CD4-positive, alpha-beta T cell treated with Interleukin-17A for 1 hour (primary cell): ENCODE measurements at regions not wholly inside any gene's neighbourhood (a gene's known extent, or its start where the extent isn't known, plus 50 kb on each side); places are given as distances from the start of the nearest gene placed in this dataset.

Experiments
- DNase-seq: peaks from one replicate; pipeline ENCODE4 v3.0.0-alpha.2; 2020

DNA sequence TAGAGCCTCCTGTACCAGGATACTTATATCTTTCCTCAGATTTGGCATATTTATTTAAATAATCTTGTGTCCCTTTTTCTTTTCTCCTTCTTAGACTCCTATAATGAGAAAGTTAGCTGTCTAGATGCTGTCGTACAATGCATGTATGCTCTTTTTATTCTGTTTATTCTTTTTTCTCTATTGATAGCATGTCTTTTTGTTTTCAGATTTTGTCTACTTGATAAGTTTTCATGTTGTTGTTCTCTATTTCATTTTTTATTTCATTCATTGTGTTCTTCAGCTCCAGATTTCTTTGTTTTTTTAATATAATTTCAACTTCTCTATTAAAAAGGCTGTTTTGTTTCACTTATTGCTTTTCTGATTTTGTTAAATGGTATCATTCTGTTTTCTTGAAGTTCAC, 674.3 kb upstream of the POU3F3 start:
- DNase-seq = no peak

DNA sequence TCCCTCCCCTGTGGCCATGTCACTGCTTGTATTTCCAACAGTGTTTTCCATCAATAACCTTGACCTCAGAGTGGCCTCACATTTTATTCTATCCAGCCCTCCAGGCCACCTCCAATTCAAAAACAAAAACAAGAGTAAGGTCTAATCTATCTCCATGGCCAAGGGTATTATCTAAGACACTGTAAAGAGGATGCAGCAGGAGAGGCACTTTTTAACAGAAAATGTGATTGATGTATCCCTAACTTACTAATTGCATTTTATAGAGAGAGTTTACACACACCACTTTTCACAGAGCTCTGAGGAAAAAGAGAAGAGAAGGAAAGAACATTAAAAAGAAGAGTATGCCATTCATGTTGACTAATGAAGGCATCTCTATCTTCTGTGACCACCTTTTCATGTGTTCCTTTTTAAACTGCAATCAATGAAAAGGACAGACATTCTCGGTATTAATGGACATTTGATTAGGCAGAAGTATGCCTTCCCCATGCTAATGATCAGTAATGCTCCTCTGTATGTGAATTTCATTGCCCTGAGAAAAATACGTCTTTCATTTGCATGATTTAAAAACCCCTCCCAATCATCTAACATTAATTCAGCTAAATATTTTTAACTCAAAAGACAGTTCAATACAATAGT, 653.3 kb upstream of the POU3F3 start:
- no peak for DNase-seq

DNA sequence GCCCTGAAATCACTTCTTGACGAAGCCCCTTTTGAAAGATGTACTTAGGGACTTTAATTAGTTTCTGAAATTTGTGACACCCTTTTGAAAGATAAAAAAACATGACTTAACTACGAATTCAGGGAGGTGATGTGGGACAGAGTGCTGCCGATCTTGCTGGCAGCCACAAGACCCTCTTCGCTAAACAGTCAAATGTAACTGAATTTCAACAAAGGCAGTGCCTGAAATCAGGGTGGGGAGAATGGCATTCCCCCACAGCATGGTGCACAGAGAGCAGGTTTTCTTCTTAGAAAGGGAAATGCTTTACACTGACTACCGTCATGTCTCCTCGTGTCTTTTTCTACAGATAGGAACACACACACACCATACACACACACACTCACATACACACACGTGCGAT, 640.2 kb upstream of the POU3F3 start:
- DNase-seq = no peak

DNA sequence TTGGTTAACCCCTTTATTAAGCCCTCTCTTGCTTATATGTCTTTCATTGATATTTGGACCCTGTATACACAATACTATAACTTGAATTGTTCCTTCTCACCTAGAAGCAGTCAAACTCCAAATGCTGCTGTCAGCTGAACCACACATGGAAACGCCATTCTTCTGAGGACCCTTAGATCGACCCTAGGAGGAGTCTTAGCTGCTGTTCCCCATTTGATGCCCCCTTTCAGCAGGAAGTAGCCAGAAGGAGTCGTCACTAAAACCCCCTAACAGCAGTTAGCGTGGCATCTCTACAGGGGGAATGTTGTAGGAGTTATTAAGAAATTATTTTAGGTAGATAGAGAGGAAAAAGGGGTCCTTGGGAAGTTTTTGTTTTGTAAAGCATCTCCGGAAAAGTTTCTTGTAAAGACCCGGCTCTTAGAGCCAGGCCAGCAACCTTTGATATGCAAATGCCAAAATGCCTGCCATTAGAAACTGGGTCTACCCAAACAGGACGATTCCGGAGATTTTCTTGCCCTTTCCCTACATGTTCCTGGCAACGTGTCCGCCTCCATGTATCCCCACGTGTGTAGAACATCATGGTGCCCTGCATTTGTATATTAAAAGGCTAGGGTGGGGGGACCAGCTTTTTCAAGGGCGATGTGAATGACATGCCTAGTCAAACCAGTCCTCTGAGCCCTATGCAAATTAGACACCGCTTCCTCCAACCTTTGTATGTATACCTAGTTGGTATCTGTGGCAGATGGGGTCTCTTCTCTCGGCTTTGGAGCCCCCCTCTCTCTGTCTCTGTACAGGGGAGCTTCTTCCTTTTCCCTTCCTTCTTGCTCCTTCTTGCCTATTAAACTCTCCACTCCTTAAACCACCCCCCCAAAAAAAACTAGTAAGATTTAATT, 638.4 kb upstream of the POU3F3 start:
- DNase-seq = no peak

DNA sequence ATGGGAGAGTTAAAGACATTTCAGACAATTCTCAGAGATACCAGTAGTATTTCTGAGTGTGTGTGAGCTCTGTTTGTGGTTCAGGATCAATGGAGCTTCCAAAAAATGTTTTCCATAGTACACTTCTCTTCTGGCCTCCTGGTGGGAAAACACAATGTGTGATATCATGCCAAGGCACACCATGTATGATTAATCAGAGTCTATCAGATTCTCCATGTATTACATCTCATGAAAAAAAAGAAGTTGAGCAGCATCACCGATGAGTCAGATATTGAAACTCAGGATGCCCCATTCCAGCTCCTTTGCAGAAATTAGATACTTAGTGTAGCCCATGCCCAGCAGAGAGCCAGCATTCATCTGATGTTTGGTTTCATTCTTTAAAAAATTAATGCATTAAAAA, 620.3 kb upstream of the POU3F3 start:
- no peak for DNase-seq

DNA sequence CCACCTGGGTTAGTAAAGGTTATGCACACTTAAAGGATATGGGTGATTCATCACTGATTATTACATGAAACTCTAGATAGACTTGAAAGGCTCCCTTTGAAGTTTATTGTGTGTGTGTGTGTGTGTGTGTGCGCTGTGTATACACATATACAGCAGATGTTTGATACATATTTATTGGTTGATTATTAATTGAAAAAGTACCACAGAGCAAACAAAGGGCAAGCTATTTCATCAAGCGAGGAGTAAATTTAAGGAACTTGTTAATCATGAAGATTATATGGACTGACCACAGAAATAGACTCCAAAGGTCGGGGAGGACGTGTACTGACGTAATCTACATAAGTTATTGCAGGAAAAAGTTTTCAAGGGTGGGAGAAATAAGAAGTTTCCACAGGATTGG, 617.4 kb upstream of the POU3F3 start:
- DNase-seq = no peak

DNA sequence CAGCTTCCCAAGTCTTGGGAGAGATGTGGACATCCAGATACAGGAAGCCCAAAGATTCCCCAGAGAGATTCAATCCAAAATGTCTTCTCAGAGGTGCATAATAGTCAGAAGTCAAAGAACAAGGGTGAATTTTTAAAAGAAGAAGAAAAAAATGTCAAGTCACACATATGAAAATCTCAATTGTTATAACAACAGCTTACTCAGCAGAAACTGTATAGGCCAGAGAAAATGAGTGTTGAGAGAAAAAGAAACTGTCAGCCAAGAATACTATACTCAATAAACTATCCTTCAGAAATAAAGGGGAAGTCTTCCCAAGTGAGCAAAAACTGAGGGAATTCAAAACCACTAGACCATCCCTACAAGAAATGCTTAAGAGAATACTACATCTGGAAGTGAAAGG, 612.9 kb upstream of the POU3F3 start:
- DNase-seq = no peak

DNA sequence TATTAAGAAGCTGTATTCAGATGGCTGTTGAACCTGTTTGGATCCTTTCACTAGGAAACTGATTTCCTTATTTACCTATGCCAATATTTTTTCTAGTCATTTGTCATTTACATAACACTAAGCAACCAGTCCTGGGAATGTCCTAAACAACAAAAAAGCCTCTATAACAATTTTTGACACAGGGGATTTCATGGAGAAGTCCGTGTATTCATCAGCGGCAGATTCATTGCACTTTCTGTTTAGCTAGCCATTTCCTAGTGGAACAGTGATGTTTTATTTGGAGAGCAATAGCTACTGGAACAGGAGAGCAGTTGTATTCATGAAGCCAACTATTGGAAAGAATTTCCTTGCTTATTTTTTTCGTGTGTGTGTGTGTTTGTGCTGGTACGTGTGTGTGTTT, 604.3 kb upstream of the POU3F3 start:
- no peak for DNase-seq

DNA sequence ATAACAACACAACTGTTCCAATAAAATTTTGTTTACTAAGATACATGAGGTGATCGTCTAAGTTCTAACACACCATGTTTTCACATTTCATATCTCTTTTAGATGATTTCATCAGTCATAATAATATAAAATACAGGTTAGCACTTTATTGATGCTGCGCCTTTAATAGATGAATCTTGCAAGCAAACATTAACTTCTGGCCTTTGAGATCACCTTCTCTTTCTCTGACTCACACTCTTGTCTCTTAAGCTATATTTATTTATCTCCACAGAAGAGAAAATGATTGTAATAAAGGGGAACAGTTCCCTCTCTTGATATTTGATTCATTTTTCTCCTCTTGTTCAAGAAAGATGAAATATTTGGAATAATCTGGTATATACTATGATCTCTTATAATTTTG, 603.3 kb upstream of the POU3F3 start:
- no peak for DNase-seq

DNA sequence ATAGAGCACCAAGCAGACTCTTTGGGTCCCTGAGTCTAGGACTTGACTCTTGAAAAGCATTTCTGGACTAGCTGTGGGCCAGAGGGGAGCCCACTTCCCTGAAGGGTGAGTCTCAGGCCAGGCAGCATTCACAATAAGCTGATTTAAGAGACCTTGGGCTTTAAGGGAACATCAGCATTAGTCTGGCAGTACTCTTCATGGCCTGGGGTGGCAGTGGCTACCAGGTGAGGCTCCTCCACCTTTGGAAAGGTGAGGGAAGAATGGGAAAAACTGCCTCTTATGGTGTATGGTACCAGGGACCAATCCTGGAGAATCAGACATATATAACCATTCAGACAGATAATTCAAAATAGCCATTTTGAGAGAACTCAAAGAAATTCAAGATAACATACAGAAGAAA, 599.9 kb upstream of the POU3F3 start:
- DNase-seq = no peak

DNA sequence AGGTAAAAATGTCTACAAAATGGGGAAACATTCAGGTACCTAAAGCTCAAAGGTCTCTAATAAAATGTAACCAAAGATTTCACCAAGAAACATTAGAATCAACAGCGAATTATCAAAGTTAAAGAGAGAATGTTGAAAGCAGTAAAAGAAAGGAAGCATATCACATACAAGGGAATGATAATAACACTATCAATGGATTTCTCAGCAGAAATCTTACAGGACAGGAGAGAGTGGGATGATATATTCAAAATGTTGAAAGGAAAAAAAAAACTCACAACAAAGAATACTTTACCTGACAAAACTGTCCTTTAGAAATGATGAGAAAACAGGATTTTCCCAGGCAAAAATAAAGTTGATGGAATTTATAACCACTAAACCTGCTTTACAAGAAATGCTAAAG, 591.2 kb upstream of the POU3F3 start:
- no peak for DNase-seq

DNA sequence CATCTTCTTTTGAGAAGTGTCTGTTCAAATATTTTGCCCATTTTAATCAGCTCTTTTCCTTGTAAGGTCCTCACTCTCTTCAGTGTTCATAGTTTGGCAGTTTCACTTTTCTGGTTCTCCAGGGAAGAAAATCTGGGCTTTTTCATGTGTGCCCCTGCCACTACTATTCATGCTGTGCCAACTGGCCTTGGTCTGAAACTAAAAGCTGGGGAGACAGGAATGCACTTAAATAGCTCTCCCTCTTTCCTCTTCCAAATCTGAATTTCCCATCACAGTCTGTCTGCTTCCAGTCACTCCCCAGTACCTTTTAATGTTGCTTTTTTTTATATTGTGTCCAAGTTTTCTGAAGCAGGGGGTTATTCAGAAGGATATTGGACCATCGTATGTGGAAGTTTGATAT, 574.3 kb upstream of the POU3F3 start:
- no peak for DNase-seq

DNA sequence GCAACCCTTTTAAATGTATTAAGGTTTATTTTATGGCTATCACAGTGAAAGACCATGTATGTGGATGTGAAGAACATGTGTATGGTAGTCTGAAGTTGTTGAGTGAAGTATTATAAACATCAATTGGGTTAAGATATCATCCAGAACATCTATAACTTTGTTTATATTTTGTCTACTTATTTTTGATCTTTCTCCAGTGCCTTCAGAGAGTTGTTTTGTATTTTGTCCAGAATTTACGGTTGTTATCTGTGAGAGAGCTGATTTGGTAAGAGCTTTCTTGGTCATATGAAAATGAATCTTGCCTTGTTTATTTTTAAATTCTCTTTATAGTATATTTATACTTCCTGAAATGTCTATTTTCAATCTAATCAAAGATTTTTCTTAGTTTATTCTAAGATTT, 573.7 kb upstream of the POU3F3 start:
- no peak for DNase-seq

DNA sequence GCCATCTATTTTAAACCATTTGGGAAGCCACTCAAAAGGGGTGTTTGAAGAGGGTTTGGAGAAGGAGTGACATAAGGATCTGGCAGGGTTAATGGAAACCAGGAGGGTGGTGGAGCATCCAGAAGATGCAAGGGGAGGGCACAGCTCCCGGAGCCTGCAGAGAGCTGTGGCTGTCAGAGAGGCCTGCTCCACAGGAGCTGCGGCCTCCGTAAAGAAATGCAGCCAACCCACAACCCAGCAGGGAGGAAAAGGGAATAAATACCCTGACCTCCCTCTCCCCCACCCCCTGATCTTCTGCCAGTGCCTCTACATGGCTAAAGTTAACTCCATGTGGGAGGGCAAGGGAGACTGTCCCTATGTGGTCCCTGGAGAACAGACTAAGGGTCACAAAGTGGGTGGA, 567.1 kb upstream of the POU3F3 start:
- no peak for DNase-seq

DNA sequence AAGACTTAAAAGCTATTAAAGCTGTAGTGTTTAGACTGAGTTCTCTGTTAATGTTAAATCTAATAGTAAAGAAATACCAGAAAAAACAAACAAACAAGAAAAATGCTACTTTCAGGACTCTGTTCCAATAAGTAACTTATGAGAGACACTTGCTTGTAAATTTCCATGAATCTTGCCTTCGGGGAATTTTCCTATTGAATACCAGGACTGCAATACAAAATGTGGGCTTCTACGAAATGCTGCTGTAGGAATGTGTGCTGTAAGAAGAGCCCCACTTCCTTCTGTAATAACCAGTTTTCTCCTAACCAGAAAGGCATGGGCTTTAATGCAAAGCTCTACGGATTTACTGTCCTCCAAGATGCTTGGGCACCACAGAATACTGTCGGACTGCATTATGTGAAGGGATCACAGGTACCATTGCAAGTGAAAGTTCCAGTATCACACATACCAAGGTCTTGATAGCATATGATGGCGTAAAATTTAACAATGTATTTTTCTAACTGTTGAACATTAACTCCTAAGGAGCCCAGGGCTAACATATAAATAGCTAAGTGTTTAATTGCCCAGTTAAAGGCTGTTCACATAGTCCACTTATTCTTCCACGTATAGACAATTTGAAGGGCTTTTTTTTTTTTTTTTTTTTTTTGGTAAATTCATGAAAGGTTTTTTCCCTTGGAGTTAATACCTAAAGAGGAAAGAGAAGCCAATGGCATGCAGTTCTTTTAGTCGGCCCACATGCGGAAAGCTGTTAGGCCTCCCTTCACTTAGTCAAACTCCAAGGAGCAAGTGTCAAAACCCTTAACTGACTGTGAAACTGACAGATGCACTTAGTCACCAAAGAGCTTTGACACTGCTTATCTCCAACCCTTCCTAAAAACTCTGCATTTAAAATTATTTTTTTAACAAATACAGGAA, 564.0 kb upstream of the POU3F3 start:
- DNase-seq = no peak

DNA sequence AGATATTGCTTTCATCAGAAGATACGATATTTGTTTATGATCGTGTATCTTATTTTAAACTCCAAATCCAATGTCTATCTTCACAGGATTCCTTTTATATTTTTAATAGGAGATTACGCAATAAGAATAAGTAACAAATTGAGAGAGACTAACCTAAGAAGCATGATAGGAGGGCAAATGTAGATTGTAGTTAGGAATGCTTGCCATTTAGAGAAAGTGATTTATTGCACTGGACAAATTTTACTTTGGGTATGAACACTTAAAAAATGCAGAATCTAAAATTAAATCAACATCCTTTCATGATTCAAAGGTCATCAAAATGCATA, 563.4 kb upstream of the POU3F3 start:
- no peak for DNase-seq

DNA sequence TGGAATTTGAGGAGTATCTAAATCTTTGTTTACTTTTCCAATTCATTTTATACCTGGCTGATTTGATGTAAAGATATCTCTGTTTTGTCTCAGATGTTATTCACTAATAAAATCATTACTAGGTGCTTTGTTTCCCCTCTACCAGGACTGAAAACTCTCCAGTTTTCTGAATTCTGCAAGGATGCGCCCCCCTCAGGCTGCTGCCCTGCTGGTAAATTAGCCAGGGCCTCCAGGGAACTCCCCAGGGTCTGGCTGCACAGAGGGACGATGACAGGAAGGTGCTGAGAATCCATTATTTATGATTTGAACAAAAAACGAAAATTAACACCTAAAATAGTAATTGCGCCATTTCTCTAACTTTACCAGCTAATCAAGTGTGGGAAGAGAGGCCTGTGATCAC, 541.2 kb upstream of the POU3F3 start:
- DNase-seq = no peak

DNA sequence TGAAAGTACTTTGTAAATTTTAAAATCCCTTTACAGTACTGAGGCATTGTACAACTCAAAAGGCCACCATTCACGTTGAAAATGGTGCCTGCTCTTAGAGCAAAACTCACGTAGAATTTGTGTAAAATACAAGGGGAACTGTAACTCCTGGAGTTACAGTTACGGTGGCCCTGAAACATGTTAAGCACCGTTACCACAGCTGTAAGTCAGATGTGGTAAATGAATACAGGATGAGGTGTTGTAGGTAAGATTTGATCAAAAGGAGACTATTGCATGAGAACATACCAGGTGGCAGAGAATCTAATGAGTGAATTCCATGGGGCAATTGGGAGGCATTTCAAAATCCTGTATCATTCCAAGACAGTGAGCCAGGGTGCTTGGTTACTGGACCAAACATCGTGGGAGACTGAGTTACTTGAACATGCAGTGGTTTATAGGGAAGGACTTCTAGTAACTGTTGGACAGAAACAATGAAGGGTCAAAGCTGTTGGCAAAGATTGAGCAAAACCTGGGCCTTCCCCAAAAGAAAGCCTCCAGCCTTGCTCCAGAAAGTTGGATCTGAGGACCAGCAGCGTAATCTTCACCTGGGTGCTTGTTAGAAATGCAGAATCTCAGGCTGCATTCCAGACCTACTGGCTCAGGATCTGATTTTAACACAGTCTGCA, 535.8 kb upstream of the POU3F3 start:
- no peak for DNase-seq

DNA sequence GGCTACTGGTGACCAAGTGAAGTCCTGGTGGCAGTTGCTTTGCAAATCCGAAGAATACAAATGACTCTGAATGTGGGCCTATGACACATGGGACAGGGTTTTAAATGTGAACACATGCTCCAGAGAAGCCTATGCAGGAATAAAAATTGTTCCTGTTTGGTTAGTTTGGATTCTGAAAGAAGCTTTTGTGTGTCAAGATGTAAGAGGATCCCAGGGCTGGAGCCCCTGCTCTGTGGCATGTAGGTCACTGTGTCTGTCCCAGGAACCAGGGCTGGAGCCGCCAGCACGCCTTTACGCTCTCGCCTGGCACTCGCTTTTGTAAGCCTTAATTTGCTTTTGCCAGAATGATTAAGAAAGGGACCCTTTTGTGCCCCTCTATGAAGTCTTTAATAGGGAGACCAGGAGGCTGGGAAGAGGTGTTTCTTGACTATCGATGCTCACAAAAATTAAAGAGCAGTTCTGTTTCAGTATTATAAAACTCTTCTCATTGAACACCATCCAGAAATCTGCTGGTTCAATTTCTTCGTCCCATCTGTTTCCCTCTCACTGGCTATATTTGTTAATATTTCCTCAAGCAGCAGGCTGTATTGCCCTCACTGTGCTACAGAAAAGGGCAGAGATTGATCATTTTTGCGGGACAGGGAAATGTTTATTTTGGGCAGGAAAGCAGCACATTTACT, 532.7 kb upstream of the POU3F3 start:
- DNase-seq = no peak

DNA sequence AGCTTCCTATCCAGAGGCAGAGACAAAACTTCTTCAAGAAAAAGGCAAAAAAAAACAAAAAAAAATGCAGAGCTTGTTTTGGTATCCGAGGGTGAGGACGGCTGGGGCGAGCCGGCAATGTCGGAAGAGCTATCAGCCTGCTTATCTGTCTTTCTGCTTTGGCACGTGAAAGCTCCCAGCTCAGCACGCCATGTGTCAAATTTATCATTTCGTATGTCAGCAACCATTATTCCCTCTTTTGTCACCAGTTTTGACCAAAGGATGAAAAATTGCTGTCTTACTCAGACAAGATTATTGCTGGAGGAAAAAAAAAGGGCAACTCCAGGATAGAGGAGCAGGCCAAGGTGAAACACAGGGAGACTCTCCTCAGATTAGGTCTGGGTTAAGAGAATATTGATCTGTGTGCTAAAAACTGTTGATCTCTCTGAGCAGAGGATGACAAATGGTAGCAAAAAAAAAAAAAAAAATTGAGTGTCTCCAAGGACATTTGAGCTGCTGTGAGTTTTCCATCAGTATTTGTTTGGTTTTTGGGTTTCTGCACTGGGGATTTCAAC, 532.0 kb upstream of the POU3F3 start:
- DNase-seq = no peak

DNA sequence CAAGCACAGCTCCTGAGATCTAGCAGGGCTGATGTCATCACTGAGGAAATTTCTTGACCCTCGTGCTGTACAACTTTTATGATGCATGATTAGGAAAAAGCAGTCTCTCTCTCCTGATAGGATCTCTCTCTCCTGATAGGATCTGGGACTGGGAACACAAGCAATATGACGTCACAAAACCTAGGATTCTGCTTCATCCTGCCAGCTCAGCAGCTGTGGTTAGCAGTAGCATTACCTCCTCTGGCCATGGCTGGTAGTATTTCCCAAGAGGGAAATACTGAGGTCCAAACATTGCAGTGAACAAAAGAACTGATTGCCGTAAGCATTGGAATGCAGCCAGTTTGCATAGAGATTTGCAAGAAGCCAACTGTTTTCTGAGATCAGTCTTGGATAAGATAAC, 521.2 kb upstream of the POU3F3 start:
- no peak for DNase-seq

DNA sequence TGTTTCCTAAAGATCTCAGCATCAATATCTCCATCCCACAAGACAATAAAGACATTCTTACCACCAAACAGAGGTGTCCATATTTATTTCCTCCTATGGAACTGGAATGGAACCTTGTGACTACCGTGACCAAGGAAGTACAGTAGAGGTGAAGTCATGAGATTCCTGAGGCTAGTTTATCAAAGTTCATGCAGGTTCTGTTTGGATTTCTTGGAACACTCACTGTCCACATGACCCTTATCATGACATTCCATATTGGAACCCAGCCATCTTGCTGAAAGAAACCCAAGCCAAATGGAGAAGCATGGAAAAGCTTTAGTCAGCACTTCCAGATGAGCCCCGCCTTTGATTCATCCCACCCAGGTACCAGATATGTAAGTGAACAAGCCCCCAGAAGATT, 516.0 kb upstream of the POU3F3 start:
- no peak for DNase-seq
